ENCODE measurements at regions not wholly inside any gene's neighbourhood (a gene's known extent, or its start where the extent isn't known, plus 50 kb on each side); places are given as distances from the start of the nearest gene placed in this dataset.
A peak's percentile ranks its signal among the peaks of the same experiment; 100 is the strongest.

GRCh38 chr2:121949271-121949670 lies 193.8 kb downstream of the TSN start:
- Mint-ChIP-seq H3K4me1 (no peaks in the 10 kb centered on the region), H3K36me3 (no peaks in the 10 kb centered on the region), H3K27ac (no peak overlapping the region), H3K9me3 (peaks cover 0 to 3% (median 3%) of the 10 kb centered on the region in 3 donors), H3K27me3 (no peaks in the 10 kb centered on the region), H3K4me3 (peak overlapping the region in 1 of 4 donors; percentile 31)

- no peak overlapping the region for H3K27ac Mint-ChIP-seq
- H3K9me3 Mint-ChIP-seq: peaks cover 0 to 7% (median 3%) of the 10 kb centered on the region in 3 donors
- H3K4me1 Mint-ChIP-seq: no peaks in the 10 kb centered on the region
- H3K4me3 Mint-ChIP-seq: no peak overlapping the region
- H3K36me3 Mint-ChIP-seq: no peaks in the 10 kb centered on the region
- peaks cover 1% of the 10 kb centered on the region for H3K27me3 Mint-ChIP-seq
These were observed 200.0 kb downstream of the TSN start for GRCh38 chr2:121955426-121955825.

- no peak overlapping the region for H3K4me3 Mint-ChIP-seq
- peaks cover 0 to 7% (median 3%) of the 10 kb centered on the region in 3 donors for H3K9me3 Mint-ChIP-seq
- no peak overlapping the region for H3K27ac Mint-ChIP-seq
- H3K27me3 Mint-ChIP-seq: peaks cover 1% of the 10 kb centered on the region
- no peaks in the 10 kb centered on the region for H3K4me1 Mint-ChIP-seq
- H3K36me3 Mint-ChIP-seq: no peaks in the 10 kb centered on the region
These were observed 200.4 kb downstream of the TSN start for GRCh38 chr2:121955872-121956271.

- H3K36me3 Mint-ChIP-seq: no peaks in the 10 kb centered on the region
- no peaks in the 10 kb centered on the region for H3K4me1 Mint-ChIP-seq
- peaks cover 0 to 5% (median 0%) of the 10 kb centered on the region in 3 donors for H3K9me3 Mint-ChIP-seq
- H3K27ac Mint-ChIP-seq: no peak overlapping the region
- no peak overlapping the region for H3K4me3 Mint-ChIP-seq
- peaks cover 4% of the 10 kb centered on the region for H3K27me3 Mint-ChIP-seq
These were observed 204.8 kb downstream of the TSN start for GRCh38 chr2:121960251-121960650.

GRCh38 chr2:121961761-121962160 lies 206.3 kb downstream of the TSN start:
- no peaks in the 10 kb centered on the region for H3K36me3 Mint-ChIP-seq
- peaks cover 0 to 2% (median 0%) of the 10 kb centered on the region in 3 donors for H3K9me3 Mint-ChIP-seq
- H3K27me3 Mint-ChIP-seq: peaks cover 4% of the 10 kb centered on the region
- H3K4me3 Mint-ChIP-seq: no peak overlapping the region
- no peaks in the 10 kb centered on the region for H3K4me1 Mint-ChIP-seq
- H3K27ac Mint-ChIP-seq: no peak overlapping the region

- no peaks in the 10 kb centered on the region for H3K4me1 Mint-ChIP-seq
- H3K36me3 Mint-ChIP-seq: no peaks in the 10 kb centered on the region
- H3K4me3 Mint-ChIP-seq: no peak overlapping the region
- peaks cover 0 to 2% (median 0%) of the 10 kb centered on the region in 3 donors for H3K9me3 Mint-ChIP-seq
- no peak overlapping the region for H3K27ac Mint-ChIP-seq
- peaks cover 6% of the 10 kb centered on the region for H3K27me3 Mint-ChIP-seq
These were observed 210.2 kb downstream of the TSN start for GRCh38 chr2:121965661-121966060.

GRCh38 chr2:121966663-121967062 lies 211.2 kb downstream of the TSN start:
- Mint-ChIP-seq H3K27me3 (peaks cover 5% of the 10 kb centered on the region), H3K4me3 (no peak overlapping the region), H3K27ac (no peak overlapping the region), H3K9me3 (peaks cover 0 to 2% (median 0%) of the 10 kb centered on the region in 3 donors), H3K4me1 (no peaks in the 10 kb centered on the region), H3K36me3 (no peaks in the 10 kb centered on the region)

GRCh38 chr2:121969166-121969565 lies 213.7 kb downstream of the TSN start:
- no peak overlapping the region for H3K27ac Mint-ChIP-seq
- no peaks in the 10 kb centered on the region for H3K9me3 Mint-ChIP-seq
- no peak overlapping the region for H3K4me3 Mint-ChIP-seq
- H3K27me3 Mint-ChIP-seq: peaks cover 4% of the 10 kb centered on the region
- no peaks in the 10 kb centered on the region for H3K36me3 Mint-ChIP-seq
- H3K4me1 Mint-ChIP-seq: no peaks in the 10 kb centered on the region

- Mint-ChIP-seq H3K27ac (no peak overlapping the region), H3K36me3 (no peaks in the 10 kb centered on the region), H3K9me3 (no peaks in the 10 kb centered on the region), H3K4me1 (peaks cover 0 to 3% (median 1%) of the 10 kb centered on the region in 3 donors), H3K4me3 (no peak overlapping the region), H3K27me3 (peaks cover 4% of the 10 kb centered on the region)
These were observed 214.6 kb downstream of the TSN start for GRCh38 chr2:121969766-121970639.

GRCh38 chr2:121972203-121972602 lies 216.8 kb downstream of the TSN start:
- Mint-ChIP-seq H3K9me3 (no peaks in the 10 kb centered on the region), H3K36me3 (no peaks in the 10 kb centered on the region), H3K27ac (no peak overlapping the region), H3K4me1 (peaks cover 3 to 11% (median 7%) of the 10 kb centered on the region in 3 donors), H3K4me3 (no peak overlapping the region), H3K27me3 (peaks cover 4% of the 10 kb centered on the region)

- Mint-ChIP-seq H3K9me3 (peaks cover 0 to 1% (median 0%) of the 10 kb centered on the region in 3 donors), H3K4me3 (peak overlapping the region in 3 of 4 donors; percentile 54 to 92 (median 77)), H3K27me3 (peaks cover 3% of the 10 kb centered on the region), H3K4me1 (peaks cover 5 to 11% (median 7%) of the 10 kb centered on the region in 3 donors), H3K36me3 (no peaks in the 10 kb centered on the region), H3K27ac (peak overlapping the region in 1 of 3 donors; percentile 36)
These were observed 219.6 kb downstream of the TSN start for GRCh38 chr2:121974897-121975661.

- no peak overlapping the region for H3K27ac Mint-ChIP-seq
- H3K27me3 Mint-ChIP-seq: no peaks in the 10 kb centered on the region
- peaks cover 5 to 11% (median 7%) of the 10 kb centered on the region in 3 donors for H3K4me1 Mint-ChIP-seq
- peaks cover 0 to 1% (median 0%) of the 10 kb centered on the region in 3 donors for H3K9me3 Mint-ChIP-seq
- no peak overlapping the region for H3K4me3 Mint-ChIP-seq
- H3K36me3 Mint-ChIP-seq: no peaks in the 10 kb centered on the region
These were observed 221.5 kb downstream of the TSN start for GRCh38 chr2:121976926-121977325.

GRCh38 chr2:121977326-121977725 lies 221.9 kb downstream of the TSN start:
- Mint-ChIP-seq H3K27ac (no peak overlapping the region), H3K27me3 (no peaks in the 10 kb centered on the region), H3K4me1 (peaks cover 5 to 11% (median 7%) of the 10 kb centered on the region in 3 donors), H3K36me3 (no peaks in the 10 kb centered on the region), H3K4me3 (no peak overlapping the region), H3K9me3 (peaks cover 0 to 1% (median 0%) of the 10 kb centered on the region in 3 donors)

GRCh38 chr2:121992700-121993099 lies 237.2 kb downstream of the TSN start:
- H3K36me3 Mint-ChIP-seq: no peaks in the 10 kb centered on the region

GRCh38 chr2:121993682-121994081 lies 238.2 kb downstream of the TSN start:
- Mint-ChIP-seq H3K36me3 (no peaks in the 10 kb centered on the region), H3K4me1 (no peaks in the 10 kb centered on the region), H3K27me3 (peaks cover 4% of the 10 kb centered on the region)

More at GRCh38 chr2:121992700-121993099, 237.2 kb downstream of the TSN start:
- Mint-ChIP-seq H3K27ac (no peak overlapping the region), H3K4me3 (no peak overlapping the region), H3K27me3 (peaks cover 4% of the 10 kb centered on the region), H3K9me3 (peaks cover 0 to 2% (median 0%) of the 10 kb centered on the region in 3 donors), H3K4me1 (no peaks in the 10 kb centered on the region)

More at GRCh38 chr2:121993682-121994081, 238.2 kb downstream of the TSN start:
- Mint-ChIP-seq H3K27ac (no peak overlapping the region), H3K9me3 (peaks cover 0 to 2% (median 0%) of the 10 kb centered on the region in 3 donors), H3K4me3 (no peak overlapping the region)
